HG02571 (cell line): ENCODE measurements at regions not wholly inside any gene's neighbourhood (a gene's known extent, or its start where the extent isn't known, plus 50 kb on each side); places are given as distances from the start of the nearest gene placed in this dataset.
"Not testable (repeated sequence)": the region's sequence is repeated elsewhere in the genome, so short reads cannot be mapped to it uniquely, and the experiment has no call there.

Experiments used
- ATAC-seq: cut with Tn5 transposase; IDR thresholded peaks from one replicate; pipeline ENCODE4 v1.9.1; 2021; ENCODE audit warnings: mild to moderate bottlenecking, moderate library complexity; ENCODE audit not compliant: unreplicated experiment

DNA sequence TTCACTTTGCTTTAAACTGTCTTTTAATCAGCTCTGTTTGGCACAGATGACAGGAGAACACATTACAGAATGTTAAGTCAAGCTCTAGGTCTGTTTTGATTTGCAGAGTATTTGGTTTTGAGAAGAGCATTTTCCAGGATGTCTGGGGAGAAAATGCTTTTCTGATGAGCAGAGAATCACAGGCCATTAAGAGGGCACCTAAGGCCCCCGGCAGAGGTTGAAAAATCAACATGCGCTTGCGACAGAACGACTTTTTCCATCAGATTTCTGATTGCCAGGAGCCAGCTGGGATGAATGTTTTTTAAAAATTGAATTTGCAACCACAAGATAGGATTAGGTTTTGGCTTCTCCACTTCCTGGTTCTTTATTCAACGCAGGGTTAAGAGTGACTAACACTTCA is 304.5 kb downstream of the JRKL start:
- no peak for ATAC-seq

DNA sequence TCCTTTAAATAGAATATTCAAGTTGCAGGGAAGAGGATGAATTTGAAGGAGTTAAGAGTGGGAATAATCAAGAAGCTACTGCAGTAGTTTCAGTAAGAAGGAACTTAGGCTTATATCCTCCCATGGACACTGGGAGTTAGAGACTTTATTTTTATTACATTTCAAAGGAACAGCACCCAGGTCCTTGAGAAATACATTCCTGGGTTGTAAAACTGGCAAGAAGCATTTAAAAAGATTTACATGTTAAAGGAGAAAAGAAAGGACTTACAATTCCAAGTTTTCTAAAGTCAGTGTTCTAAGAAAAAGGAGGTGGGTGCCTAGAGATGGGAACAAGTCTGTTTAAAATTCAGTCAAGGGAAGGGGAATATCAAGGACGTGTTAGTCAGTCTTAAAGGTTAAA is 306.9 kb downstream of the JRKL start:
- no peak for ATAC-seq

DNA sequence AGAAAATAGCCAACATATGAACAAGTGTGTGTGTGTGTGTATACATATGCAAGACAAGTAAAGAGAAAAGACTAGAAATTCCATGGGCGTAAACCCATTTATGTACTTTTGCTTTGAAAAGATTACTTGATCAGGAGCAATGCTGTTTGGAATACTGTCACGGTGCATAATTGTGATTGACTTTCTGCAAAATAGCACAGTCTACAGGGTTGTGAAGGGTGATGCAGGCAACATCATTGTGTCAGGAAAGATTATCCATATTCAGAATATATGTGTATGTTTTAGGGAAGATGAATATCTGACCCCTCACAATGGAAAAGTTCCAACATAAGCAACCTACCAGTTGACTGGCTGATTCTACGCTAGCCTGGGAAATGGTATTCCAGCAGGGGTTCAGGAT is 307.7 kb downstream of the JRKL start:
- no peak for ATAC-seq

DNA sequence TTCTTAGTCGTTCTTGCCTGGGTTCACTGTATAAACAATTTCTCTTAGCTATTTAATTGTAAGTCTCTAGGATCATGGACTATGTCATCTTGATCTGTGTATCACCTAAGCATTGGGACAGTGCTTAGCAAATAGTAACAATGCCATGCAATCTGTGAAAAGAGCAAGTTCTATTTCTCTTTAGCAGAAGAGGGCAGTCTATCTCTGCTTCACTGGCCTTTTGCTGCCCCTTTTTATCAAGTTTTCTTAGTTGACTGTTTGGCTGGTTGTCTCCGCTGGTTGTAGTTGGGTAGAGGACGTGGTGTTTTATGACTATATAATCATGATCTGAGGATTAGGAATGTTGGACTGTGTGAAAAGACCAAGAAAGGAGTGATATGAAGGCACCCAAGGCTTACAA is 315.0 kb downstream of the JRKL start:
- no peak for ATAC-seq

DNA sequence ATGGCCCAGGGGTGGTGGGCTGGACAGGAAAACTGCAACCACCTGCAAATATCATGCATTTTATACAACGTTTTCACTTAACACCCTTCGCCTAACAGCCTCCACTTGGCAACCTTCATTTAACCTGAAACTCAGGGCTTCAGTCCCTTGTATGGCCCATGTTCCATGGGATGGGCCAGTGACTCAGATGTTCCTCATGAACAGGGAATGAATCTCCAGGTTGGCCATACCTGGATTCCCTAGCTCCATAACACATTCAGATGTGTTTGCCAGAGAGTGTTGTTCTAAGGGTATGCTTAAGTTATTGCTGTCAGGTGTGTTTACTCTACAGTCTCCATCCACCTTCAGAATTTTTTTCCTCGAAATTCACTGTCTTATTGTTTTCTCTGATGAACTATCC is 316.9 kb downstream of the JRKL start:
- no peak for ATAC-seq

DNA sequence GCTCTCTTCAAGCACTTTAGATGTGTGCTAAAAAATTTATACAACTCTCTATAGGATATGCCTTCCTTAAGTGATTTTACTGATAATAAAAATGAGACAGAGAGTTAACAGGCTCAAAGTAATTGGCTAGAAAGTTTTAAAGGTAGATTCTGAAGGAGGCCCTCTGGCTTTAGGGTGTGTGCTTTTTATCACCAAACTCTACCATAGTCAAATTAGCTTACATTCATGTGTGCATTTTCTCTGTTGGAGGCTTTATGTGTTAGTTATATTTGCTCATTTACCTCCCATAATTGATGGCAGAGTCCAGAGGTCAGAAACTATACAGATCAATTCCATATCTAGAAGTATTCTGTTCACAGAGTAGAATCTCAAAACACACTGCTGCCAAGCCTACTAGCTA is 317.5 kb downstream of the JRKL start:
- no peak for ATAC-seq

DNA sequence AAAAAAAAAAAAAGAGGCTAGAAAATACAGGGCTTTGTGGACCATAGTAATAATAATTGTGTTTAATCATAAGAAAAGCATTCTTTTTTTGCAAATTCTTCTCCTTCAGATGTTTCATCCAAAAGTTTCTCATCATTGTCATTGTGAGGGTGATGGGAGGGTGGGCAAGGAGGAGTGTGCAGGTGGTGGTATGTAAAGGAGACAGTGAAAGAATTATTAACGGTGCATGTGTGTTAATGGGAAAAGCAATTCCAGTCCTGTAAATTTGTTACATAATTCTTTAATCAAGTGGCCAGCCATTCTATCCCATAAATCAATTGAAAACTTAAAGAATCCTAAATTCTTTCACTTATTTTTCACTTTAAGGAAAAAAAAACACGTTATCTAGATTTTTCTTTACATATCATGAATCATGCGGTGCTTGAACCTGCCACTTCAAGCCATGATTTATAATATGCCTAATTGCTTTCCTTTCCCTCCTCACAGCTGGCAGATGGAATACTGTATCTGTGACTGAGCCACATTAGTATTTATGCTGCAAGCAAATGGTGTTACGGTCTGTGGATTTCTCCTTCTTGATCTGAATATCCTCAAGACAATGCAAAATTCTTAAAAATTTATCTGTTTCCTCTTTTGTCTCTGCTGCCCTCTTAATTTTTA is 318.5 kb downstream of the JRKL start:
- ATAC-seq: no peak

DNA sequence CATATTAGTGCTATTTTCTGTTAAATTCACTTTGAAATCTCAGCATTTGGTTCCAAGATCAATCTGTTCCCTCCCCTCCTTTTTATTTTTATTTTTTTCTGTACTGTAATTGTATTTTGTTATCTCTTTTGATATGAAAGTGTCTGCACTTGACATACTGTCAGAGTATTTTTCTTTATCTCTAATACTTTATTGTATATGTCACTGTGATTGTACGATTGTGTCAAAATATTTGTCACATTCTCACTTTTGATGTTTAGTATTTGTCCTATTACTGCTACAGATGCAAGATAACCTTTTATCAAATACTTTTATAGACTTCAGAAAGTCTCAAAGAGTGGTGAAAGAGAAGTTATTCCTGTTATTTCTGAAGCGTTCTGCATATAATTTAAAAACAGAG is 323.5 kb downstream of the JRKL start:
- ATAC-seq: no peak

DNA sequence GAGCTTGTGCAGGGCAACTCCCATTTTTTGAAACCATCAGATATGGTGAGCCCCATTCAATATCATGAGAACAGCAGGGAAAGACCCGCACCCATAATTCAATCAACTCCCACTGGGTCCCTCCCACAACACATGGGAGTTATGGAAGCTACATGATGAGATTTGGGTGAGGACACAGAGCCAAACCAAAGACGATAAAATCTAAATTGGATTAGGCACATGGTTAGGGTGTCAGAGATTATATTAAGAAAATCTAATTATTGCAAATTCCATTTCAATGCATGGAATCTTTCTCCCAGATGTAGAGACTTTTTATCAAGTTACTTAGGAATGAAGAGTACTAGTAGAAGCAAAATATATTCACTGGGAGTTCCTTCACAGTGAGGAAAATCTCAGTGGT is 324.9 kb downstream of the JRKL start:
- no peak for ATAC-seq

DNA sequence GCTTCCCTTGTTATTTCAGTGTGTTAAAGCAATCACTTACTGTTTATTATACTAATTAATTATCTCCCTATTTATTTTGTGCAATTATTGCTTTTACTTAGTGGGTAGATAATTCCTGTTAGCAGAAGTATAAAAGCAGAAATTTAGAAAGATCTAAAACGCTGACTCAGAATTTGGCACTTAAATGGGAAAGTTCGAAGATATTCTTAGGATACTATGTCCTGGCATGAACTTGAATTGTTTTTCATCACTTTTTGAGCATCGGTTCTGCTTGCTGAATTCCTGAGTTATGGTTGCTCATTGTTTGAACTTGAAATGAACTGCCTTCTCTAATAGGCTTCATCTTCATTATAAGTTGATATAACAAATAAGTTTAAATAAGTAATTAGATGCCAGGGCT is 325.4 kb downstream of the JRKL start:
- no peak for ATAC-seq

DNA sequence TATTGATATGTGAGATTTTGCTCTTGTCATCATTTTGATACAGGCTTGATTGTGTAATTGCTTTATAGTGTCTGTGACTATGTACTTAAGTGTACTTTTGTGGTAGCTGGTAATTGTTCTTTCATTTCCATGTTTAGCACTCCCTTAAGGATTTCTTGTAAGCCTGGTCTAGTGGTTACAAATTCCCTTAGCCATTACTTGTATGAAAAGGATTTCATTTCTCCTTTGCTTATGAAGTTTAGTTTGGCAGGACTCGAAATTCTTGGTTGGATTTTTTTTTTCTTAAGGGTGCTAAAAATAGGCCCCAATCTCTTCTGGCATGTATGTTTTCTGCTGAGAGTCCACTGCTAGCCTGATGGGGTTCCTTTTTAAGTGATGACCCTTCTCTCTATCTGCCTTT is 346.8 kb downstream of the JRKL start:
- ATAC-seq: no peak

DNA sequence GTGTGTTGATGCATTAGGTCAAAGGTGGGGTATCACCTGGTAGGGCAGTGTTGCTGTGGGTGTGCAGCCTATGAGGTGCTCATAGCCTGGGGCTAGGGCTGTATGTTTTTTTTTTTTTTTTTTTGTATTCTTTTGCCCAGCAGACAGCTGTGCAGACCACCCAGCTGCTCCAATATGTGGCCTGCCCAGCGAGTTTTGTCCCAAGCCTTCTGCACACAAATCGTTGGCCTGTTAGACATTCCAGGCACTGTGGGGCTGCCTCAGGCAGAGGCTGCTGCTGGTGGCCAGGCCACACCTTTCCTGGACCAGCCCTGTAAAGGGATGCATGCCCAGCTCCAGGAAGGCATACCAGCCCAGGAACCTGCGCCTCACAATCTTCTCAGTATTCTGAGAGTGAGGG is 348.5 kb downstream of the JRKL start:
- no peak for ATAC-seq

DNA sequence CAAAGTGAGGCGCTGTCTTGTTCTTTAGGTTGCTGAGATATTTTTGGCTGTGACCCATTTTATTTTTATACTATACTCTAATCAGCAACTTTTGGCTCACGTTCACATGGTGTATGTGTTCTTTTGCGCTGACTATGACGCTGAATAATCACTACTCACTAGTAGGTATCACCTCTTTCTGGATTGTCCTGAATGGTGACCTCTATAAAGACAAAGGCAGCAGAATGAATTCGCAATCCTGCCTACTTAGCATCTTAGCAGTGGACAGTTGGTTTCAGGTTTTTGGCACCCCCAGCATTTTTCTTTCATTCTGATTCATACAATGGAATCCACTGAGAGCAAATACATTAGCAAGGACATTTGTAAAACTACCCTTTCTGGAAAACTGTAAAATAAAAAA is 351.3 kb downstream of the JRKL start:
- ATAC-seq: no peak

DNA sequence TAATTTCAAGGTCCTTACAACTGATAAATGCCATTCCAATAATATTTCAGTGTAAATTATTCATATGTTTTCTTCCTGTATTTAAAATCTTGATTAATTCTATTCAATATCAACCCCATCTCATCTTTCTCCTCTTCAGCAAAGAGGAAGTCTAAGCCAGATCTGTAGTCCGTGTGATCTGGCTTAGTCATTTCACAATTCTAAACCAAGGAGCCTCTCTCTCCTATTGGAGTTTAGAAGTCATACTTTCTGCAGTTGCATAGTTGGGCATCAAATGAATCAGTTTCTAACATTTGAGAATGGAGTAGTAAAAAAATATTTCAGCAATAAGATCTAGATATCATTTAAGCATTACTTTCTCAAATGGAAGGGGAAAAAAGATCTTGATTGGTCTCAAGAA is 354.9 kb downstream of the JRKL start:
- no peak for ATAC-seq

DNA sequence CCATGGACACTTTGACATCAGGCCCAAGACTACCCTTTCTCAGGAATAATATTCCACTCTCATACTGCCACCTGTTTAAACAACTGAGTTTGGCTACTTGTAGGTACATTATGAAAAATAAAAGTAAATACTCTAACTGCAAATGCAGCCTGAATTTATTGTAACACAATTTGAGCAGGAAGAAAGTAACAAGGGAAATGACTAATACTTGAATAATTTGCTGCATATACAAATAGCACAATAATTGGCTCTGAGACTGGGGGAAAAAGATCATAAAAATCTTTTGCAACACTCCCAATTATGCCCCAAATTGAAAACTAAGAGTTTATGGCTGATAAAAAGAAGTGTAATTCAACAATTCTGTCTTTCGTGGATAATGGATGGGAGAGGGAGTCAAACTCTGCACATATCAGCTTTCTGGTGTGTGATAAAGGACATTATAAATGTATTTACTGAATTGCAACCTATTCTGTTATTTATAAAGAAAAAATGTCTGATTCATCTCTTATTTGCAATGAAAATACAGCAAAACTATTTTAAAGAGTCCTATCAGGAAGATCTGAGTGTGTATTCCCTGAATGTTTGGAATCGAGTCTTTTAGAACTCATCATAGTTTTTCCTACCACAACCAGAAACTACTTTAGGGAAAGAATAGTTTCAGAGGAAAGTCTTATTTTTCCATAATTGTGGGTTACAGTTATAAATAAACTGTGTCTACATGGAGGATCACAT is 359.0 kb downstream of the JRKL start:
- ATAC-seq: no peak

DNA sequence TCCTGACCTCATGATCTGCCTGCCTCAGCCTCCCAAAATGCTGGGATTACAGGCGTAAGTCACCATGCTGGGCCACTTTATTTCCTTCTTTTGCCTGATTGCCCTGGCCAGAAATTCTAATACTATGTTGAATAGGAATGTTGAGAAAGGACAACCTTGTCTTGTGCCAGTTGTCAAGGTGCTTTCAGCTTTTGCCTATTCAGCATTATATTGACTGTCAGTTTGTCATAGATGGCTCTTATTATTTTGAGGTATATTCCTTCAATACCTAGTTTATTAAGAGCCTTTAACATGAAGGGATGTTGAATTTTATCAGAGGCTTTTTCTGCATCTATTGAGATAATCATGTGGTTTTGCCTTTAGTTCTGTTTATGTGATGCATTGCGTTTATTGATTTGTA is 362.0 kb downstream of the JRKL start:
- not testable (repeated sequence) for ATAC-seq

DNA sequence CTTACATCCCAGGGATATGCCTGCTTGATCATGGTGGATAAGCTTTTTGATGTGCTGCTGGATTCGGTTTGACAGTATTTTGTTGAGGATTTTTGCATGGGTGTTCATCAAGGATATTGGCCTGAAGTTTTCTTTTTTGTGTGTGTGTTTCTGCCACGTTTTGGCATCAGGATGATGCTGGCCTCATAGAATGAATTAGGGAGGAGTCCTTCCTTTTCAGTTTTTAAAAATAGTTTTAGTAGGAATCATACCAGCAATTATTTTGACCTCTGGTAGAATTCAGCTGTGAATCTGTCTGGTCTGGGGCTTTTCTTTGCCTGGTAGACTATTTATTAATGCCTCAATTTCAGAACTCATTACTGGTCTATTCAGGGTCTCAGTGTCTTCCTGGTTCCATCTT is 362.4 kb downstream of the JRKL start:
- no peak for ATAC-seq

DNA sequence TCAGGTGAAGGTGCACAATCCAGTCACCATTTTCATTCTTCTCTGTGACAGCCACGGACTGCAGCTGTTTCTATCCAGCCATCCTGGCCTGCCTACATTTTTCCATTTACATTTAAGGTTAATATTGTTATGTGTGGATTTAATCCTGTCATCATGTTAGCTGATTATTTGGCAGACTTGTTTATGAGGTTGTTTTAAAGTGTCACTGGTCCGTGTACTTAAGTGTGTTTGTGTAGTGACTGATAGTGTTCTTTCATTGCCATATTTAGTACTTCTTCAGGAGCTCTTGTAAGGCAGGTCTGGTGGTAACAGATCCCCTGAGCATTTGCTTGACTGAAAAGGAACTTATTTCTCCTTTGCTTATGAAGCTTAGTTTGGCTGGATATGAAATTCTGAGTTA is 364.2 kb downstream of the JRKL start:
- no peak for ATAC-seq

DNA sequence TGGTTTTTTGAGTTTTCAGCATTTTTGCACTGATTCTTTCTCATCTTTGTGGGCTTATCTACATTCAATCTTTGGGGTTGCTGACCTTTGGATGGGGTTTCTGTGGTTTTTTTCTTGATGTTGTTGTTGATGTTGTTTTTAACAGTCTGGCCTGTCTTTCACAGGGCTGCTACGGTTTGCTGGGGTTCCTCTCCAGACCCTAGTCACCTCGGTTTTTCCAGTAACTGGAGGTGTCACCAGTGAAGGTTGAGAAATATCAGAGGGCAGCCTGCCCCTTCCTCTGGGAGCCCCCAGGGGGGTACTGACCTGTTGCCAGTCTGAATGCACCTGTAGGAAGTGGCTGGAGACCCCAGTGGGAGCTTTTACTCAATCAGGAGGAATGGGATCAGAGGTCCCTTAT is 365.4 kb downstream of the JRKL start:
- no peak for ATAC-seq

DNA sequence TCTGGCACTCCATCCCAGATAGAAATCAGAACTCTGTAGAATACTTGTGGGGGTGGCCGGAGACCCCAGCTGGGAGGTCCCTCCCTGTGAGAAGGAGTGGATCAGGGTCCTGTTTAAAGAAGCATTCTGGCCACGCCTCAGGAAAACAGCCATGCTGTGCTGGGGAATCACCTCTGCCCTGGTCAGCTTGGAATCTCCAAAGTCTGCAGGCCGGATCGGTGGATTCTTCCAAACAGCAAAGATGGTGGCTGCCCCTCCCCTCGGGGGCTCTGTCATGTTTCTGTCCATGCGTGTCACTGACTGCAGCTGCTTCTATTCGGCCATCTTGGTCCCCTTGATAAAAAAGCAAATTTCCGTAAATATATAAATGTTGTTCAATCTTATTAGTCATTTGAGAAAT is 365.9 kb downstream of the JRKL start:
- ATAC-seq: no peak

DNA sequence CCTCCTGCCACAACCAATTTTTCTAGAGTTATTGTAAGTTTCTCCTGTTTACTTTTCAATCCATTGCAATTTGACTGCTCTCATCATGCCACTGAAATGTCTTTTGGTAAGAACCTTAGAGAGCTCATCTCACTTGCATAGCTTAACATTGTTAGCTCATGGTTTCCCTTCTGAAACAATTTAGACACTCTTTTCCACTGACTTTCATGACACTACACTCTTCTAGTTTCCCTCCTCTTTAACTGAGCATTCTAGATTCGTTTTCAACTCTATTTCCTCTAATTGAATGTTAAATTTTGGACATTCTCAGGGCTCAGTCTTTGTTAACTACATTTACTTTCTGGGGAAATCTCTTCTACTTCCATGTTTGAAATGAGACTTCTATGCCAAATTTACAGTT is 369.1 kb downstream of the JRKL start:
- no peak for ATAC-seq

DNA sequence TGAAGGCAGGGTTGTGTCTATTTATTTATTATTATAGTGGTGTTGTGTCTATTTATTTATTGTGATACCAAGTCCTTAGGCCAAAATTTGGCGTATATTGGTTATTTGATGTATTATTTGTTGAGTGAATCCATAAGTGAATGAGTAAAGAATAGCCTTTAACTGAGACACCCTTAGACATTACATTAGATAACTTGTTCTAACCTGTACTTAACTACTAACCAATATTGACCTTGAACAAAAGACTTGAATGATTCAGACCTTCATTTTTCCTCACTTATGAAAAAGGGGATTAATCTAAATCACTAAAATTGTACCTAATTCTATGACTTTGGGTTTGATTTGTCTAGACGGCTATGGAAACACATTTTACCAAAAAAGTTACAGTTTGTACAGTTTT is 370.5 kb downstream of the JRKL start:
- no peak for ATAC-seq

DNA sequence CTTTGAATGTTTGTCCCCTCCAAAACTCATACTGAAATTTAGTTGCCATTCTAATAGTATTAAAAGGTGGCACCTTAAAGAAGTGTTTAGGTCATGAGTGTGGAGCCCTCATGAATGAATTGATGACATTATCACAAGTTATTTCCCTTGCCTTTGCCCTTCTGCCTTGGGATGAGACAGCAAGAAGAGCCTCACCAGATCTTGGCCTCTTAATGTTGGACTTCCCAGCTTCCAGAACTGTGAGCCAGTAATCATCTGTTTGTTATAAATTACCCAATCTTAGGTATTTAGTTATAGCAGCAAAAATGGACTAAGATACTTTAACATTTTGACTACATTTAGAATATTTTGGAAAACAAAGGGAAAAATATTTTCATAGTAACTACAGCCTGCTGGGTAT is 371.0 kb downstream of the JRKL start:
- ATAC-seq: no peak
